Left ventricle myocardium superior (tissue), 1 donor: ENCODE measurements at regions not wholly inside any gene's neighbourhood (a gene's known extent, or its start where the extent isn't known, plus 50 kb on each side); places are given as distances from the start of the nearest gene placed in this dataset.
A peak's percentile ranks its signal among the peaks of the same experiment; 100 is the strongest.
"Not testable (repeated sequence)": the region's sequence is repeated elsewhere in the genome, so short reads cannot be mapped to it uniquely, and the experiment has no call there.

Experiments used
- ATAC-seq: fragments of 200-7000 bp; cut with Tn5 transposase; one replicate; pipeline ENCODE4 v1.9.1; 2020; ENCODE audit warnings: mild to moderate bottlenecking, moderate library complexity
- DNase-seq: peaks from one replicate; pipeline ENCODE4 v3.0.0-alpha.2; 2020
- intact Hi-C: fragments of 100-400 bp; cut with micrococcal nuclease; formaldehyde crosslinking; loops from one replicate; pipeline ENCODE4 v1.11.0; 2022
- donor health status: DM: no; HTN: yes; CAD: no; lungs with severe emphysema.

DNA sequence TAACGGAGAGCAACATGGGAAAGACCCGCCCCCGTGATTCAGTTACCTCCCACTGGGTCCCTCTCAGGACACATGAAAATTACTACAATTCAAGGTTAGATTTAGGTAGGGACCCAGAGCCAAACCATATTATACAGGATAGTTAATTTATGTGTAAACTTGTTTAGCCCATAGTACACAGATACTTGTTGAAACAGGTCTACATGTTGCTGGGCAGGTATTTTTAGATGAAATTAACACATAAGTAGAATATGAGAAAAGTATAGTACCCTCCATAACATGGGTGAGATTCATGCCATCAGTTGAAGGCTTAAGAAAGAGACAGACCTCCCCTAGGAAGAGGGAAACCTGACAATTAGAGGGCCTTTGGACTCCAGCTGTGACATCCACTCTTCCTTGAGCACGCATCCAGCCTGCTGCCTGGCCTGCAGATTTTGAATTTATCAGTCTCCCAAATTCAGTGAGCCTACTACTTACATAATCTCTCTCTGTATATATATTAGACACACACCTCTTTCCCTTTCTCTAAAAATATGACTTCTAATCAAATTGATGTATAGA lies 463.5 kb upstream of the NETO1 start:
- ATAC-seq (no peak), DNase-seq (no peak)
- intact Hi-C loops: no loop called here

- ATAC-seq, intact Hi-C loops, DNase-seq: not testable (repeated sequence)
Observed at GRCh38 chr18:73330106-73330505, 462.3 kb upstream of the NETO1 start.

- ATAC-seq, intact Hi-C loops, DNase-seq: not testable (repeated sequence)
Observed at GRCh38 chr18:73324187-73324831, 456.5 kb upstream of the NETO1 start.

DNA sequence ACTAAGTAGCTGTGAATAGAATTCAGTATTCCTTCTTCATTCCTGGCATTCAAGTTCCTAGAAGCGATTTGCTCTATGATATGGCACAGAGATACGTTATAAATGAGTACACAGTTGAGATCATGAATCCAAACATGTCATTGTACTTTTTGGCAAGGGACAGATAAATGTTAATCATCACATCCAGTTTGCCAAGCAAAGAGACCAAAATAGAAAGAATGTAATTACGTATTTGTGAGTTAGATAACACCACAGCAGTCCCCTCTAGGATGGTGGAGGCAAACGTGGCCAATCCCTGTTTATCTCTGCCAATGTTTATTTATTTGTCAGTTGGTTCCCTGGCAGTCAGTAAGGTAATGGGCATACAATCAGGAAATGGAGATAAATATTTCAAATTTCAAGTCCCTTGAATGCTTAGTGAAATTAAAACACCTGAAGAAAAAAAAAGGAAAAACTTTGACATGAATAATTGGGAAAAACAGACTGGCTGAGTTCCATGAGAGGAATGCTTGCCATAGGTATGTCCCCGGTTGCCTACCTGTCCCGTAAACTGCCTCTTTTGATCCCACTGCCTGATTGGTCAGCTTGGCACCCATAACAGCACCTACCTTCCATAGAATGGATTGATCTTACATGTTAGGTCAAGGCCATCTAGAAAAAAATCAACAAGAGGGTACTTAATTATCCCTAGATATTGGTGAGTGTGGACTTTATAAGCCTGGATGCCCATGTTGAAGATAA lies 451.1 kb upstream of the NETO1 start:
- ATAC-seq (peak; percentile 96), DNase-seq (no peak)
- intact Hi-C loops: no loop called here

DNA sequence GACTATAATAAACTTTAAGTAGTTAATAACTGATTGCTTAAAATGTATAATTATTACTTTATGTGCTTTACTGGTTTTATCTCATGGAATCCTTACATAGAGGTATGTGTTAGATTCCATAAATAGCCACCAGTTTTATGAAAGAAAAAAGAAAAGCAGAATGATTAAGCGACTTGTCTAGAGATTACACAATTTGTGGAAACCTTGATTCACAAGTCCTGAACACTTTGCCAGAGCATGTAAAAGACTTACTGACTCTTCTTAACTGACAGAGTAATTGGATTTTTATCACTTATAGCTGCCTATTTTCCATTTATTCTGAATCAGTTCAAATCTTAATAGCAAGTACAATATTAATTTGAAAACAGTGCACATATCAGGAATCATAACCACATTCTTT lies 448.7 kb upstream of the NETO1 start:
- ATAC-seq (no peak), DNase-seq (no peak)
- intact Hi-C loops: no loop called here

- no peak for DNase-seq
- intact Hi-C loops: no loop called here
- peak; percentile 74 for ATAC-seq
Observed at GRCh38 chr18:73315381-73315780, 447.6 kb upstream of the NETO1 start.

DNA sequence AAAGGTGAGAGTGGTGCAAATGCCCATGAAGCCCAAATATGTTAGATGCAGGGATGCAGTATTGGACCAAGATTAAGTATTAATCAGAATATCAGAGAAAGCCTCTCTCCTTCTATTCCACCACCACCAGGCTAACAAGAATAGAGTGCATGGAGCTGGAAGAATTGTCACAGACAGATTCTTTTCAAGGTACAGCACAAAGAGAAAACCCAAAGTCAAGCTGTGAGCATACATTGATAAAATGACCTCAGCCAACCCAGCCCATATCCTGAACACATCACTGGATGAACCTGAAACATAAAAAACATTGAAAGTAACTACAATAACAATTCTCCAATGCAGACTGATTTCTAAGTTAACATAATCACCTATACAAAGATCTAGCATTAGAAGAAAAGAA lies 445.7 kb upstream of the NETO1 start:
- DNase-seq (no peak), ATAC-seq (no peak)
- intact Hi-C loops: no loop called here

- DNase-seq (no peak), ATAC-seq (no peak)
- intact Hi-C loops: no loop called here
Observed at GRCh38 chr18:73296686-73297085, 428.9 kb upstream of the NETO1 start.

GRCh38 chr18:73292156-73292555 lies 424.4 kb upstream of the NETO1 start:
- DNase-seq (no peak), ATAC-seq (no peak)
- intact Hi-C loops: no loop called here

DNA sequence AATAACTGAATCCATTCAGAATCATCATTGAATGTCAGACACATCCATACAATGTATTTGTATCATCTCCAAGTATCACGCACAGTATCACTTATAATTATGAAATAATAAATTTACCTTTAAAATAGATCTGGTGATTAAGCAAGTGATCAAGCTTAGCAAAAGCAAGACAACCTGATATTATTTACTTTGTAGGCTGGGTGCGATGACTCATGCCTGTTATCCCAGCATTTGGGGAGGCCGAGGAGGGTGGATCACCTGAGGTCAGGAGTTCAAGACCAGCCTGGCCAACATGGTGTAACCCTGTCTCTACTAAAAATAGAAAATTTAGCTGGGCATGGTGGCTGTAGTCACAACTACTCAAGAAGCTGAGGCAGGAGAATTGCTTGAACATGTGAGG lies 421.0 kb upstream of the NETO1 start:
- DNase-seq: no peak
- intact Hi-C loops: no loop called here
- ATAC-seq: no peak

GRCh38 chr18:73286584-73286983 lies 418.8 kb upstream of the NETO1 start:
- ATAC-seq: no peak
- no peak for DNase-seq
- intact Hi-C loops: no loop called here

- intact Hi-C loops: no loop called here
Observed at GRCh38 chr18:73283788-73284187, 416.0 kb upstream of the NETO1 start.

GRCh38 chr18:73283032-73283431 lies 415.2 kb upstream of the NETO1 start:
- intact Hi-C loops: no loop called here
- no peak for DNase-seq
- no peak for ATAC-seq

More at GRCh38 chr18:73283788-73284187, 416.0 kb upstream of the NETO1 start:
- no peak for ATAC-seq
- no peak for DNase-seq

GRCh38 chr18:73279498-73279897 lies 411.7 kb upstream of the NETO1 start:
- ATAC-seq (peak; percentile 100), DNase-seq (peak; percentile 83)
- intact Hi-C loops: no loop called here

- ATAC-seq: no peak
- DNase-seq: no peak
- intact Hi-C loops: no loop called here
Observed at GRCh38 chr18:73274812-73275621, 407.2 kb upstream of the NETO1 start.

- no peak for ATAC-seq
- DNase-seq: no peak
- intact Hi-C loops: no loop called here
Observed at GRCh38 chr18:73270920-73271634, 403.3 kb upstream of the NETO1 start.

DNA sequence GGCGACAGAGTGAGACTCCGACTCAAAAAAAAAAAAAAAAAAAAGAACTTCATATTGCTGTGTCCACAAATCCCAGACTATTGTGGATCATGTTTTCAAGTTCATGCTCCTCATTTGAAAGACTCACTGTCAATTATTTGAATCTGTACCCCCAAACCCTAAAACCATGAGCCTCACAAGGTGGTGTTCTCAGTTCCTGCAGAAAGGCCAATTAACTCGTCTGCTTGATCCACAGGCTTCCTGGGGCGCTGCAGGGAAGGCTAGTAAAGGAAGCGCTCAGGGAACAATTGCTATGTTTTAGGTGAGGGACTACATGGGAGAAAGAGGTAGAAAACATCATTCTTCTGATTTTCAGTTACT lies 396.8 kb upstream of the NETO1 start:
- DNase-seq: no peak
- no peak for ATAC-seq
- intact Hi-C loops: no loop called here

DNA sequence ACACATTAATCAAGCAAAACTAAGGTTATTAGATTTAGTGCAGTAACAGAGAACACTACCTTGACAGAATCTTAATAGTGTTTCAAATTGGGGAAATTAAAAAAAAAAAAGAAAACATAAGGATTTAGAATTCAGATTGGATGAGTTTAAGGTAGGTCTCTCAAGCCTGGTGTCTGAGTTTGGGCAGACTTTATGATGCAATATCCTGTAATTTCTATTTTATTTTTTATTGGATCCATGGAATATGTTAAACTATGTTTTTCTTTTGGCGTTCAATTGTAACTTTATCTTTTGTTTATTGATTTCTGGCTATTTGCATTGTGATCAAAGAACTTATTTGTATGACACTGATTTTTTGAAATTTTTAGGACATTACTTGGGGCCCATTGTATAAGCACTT lies 394.1 kb upstream of the NETO1 start:
- intact Hi-C loops: no loop called here
- DNase-seq: no peak
- no peak for ATAC-seq

GRCh38 chr18:73261243-73261642 lies 393.5 kb upstream of the NETO1 start:
- DNase-seq: no peak
- intact Hi-C loops: no loop called here
- no peak for ATAC-seq
